ENCODE measurements at regions not wholly inside any gene's neighbourhood (a gene's known extent, or its start where the extent isn't known, plus 50 kb on each side); places are given as distances from the start of the nearest gene placed in this dataset.

GRCh38 chr7:110309941-110310340 lies 781.0 kb upstream of the LRRN3 start:
- TF ChIP-seq CTCF (IDR thresholded peaks at IDR 0.05; ENCODE audit: low read depth, low read length, missing input control) = no peak
- no peak for TF ChIP-seq GABPA (IDR thresholded peaks at IDR 0.05 in 1 of 2, conservative IDR thresholded peaks at IDR 0.05 in 1 of 2)
- TF ChIP-seq RXRA (IDR thresholded peaks at IDR 0.05) = no peak
- no peak for TF ChIP-seq MAX (IDR thresholded peaks at IDR 0.05)
- TF ChIP-seq ZBTB33 (IDR thresholded peaks at IDR 0.05) = no peak
- TF ChIP-seq TAF1 (conservative IDR thresholded peaks at IDR 0.05) = no peak
- TF ChIP-seq NR2F2 (IDR thresholded peaks at IDR 0.05) = no peak
- no peak for TF ChIP-seq YY1 (IDR thresholded peaks at IDR 0.05)
- no peak for TF ChIP-seq JUND (IDR thresholded peaks at IDR 0.05)
- TF ChIP-seq ATF3 (IDR thresholded peaks at IDR 0.05) = no peak
- no peak for TF ChIP-seq SP1 (IDR thresholded peaks at IDR 0.05)
- no peak for TF ChIP-seq EGR1 (IDR thresholded peaks at IDR 0.05; ENCODE audit: low read depth in 2 of 2)
- TF ChIP-seq RAD21 (IDR thresholded peaks at IDR 0.05) = no peak

Data from liver (tissue), 3 donors.